H1 (cell line): ENCODE measurements at regions not wholly inside any gene's neighbourhood (a gene's known extent, or its start where the extent isn't known, plus 50 kb on each side); places are given as distances from the start of the nearest gene placed in this dataset.

Experiments used
- CTCF ChIA-PET: fragments of 300-600 bp; sonication (Branson Sonifier 250); formaldehyde crosslinking; loops from one replicate; lab custom pipeline; 2021; ENCODE audit not compliant: partially characterized antibody; lab: Charles Lee
- POLR2A ChIA-PET: fragments of 300-600 bp; sonication (Branson Sonifier 250); formaldehyde crosslinking; loops from one replicate; lab custom pipeline; 2021; ENCODE audit warnings: inconsistent platforms; ENCODE audit not compliant: partially characterized antibody; lab: Charles Lee
- DNase-seq, 2 experiments: peaks; one replicate each; pipeline versions ENCODE4 v3.0.0 to v3.0.0-alpha.2; 2010 to 2022; ENCODE audit warnings: low spot score in 2 of 2, low read depth in 1 of 2, mixed read lengths in 1 of 2
- FAIRE-seq: peaks from 2 replicates; lab custom pipeline; 2011; peaks lifted over from hg19 to GRCh38; lab: Jason Lieb, UNC
- H2AFZ ChIP-seq: 2 replicates; pipeline ENCODE4 v1.8.1; 2012; ENCODE audit warnings: low read length, inconsistent platforms
- H2AK5ac ChIP-seq: 2 replicates; pipeline ENCODE4 v1.6.1; 2013; ENCODE audit warnings: low read depth, low read length
- H2BK120ac ChIP-seq: replicated peaks from 2 replicates; pipeline ENCODE3; 2013; ENCODE audit warnings: low read depth, low read length, inconsistent platforms
- H2BK12ac ChIP-seq: 2 replicates; pipeline ENCODE4 v1.6.1; 2013; ENCODE audit warnings: low read depth, low read length
- H2BK15ac ChIP-seq: 2 replicates; pipeline ENCODE4 v1.6.1; 2013; ENCODE audit warnings: low read length
- H2BK20ac ChIP-seq: 2 replicates; pipeline ENCODE4 v1.6.1; 2013; ENCODE audit warnings: low read length
- H2BK5ac ChIP-seq: 2 replicates; pipeline ENCODE4 v1.6.1; 2013; ENCODE audit warnings: low read depth, low read length
- H3K14ac ChIP-seq: 2 replicates; pipeline ENCODE4 v1.6.1; 2013; ENCODE audit warnings: inconsistent platforms; ENCODE audit not compliant: insufficient read length
- H3K18ac ChIP-seq: 2 replicates; pipeline ENCODE4 v1.6.1; 2013; ENCODE audit warnings: low read length; ENCODE audit errors: extremely low read depth
- H3K23ac ChIP-seq: 2 replicates; pipeline ENCODE4 v1.6.1; 2013; ENCODE audit warnings: inconsistent platforms; ENCODE audit not compliant: insufficient read length
- H3K23me2 ChIP-seq: 2 replicates; pipeline ENCODE4 v1.6.1; 2013; ENCODE audit warnings: low read depth, low read length
- H3K27ac ChIP-seq: 2 replicates; pipeline ENCODE4 v1.6.1; 2011; ENCODE audit warnings: low read depth, low read length, inconsistent platforms
- H3K27me3 ChIP-seq, 4 experiments: replicated peaks in 1 of 4; 1 replicate in 1 of 4; 2 replicates in 3 of 4; pipeline versions ENCODE4 v1.6.1 to v1.8.1; 2011 to 2013; ENCODE audit warnings: low read length in 3 of 4, mild to moderate bottlenecking in 3 of 4, inconsistent platforms in 2 of 4, mixed read lengths in 2 of 4, moderate library complexity in 1 of 4; ENCODE audit not compliant: control insufficient read depth in 3 of 4, insufficient read depth in 3 of 4; ENCODE audit errors: extremely low read depth in 1 of 4
- H3K36me3 ChIP-seq, 4 experiments: 2 replicates each; pipeline versions ENCODE4 v1.6.1 to v1.8.1; 2011 to 2013; ENCODE audit warnings: mild to moderate bottlenecking in 4 of 4, low read length in 3 of 4, moderate library complexity in 2 of 4, control low read depth in 1 of 4, inconsistent platforms in 1 of 4; ENCODE audit not compliant: insufficient read depth in 4 of 4, control insufficient read depth in 2 of 4
- H3K4ac ChIP-seq: replicated peaks from 2 replicates; pipeline ENCODE3; 2013; ENCODE audit warnings: low read length, low read depth, mixed read lengths, inconsistent platforms; ENCODE audit not compliant: insufficient read length
- H3K4me1 ChIP-seq, 4 experiments: replicated peaks in 1 of 4; 1 replicate in 1 of 4; 2 replicates in 3 of 4; pipeline versions ENCODE4 v1.6.1 to v1.8.1; 2011 to 2013; ENCODE audit warnings: low read length in 3 of 4, inconsistent platforms in 2 of 4, mixed read lengths in 1 of 4; ENCODE audit not compliant: insufficient read depth in 4 of 4, control insufficient read depth in 3 of 4
- H3K4me2 ChIP-seq, 2 experiments: 2 replicates each; pipeline versions ENCODE4 v1.6.1 to v1.8.1; 2011 to 2013; ENCODE audit warnings: low read depth in 2 of 2, low read length in 2 of 2, control low read depth in 1 of 2, inconsistent platforms in 1 of 2, mild to moderate bottlenecking in 1 of 2; ENCODE audit not compliant: insufficient read depth in 1 of 2
- H3K4me3 ChIP-seq, 4 experiments: fragments of 200-600, 300-600 bp in 1 of 4; sonication (generic), shearing (Covaris generic), sonication (Bioruptor Twin) in 1 of 4; 2 replicates each; pipeline versions ENCODE4 v1.5.1 to v1.8.1; 2011 to 2016; ENCODE audit warnings: low read length in 4 of 4, low read depth in 3 of 4, control low read depth in 2 of 4, inconsistent platforms in 2 of 4, mild to moderate bottlenecking in 2 of 4, mixed read lengths in 1 of 4, moderate library complexity in 1 of 4; ENCODE audit not compliant: insufficient read depth in 2 of 4; ENCODE audit errors: extremely low read depth in 1 of 4
- H3K56ac ChIP-seq: replicated peaks from 2 replicates; pipeline ENCODE3; 2013; ENCODE audit warnings: low read depth, mild to moderate bottlenecking, mixed read lengths, low read length, inconsistent platforms; ENCODE audit not compliant: insufficient read length
- H3K79me1 ChIP-seq: 2 replicates; pipeline ENCODE4 v1.6.1; 2013; ENCODE audit warnings: low read depth, low read length, control low read depth
- H3K79me2 ChIP-seq, 2 experiments: 2 replicates each; pipeline versions ENCODE4 v1.6.1 to v1.8.1; 2012 to 2013; ENCODE audit warnings: low read length in 2 of 2, mild to moderate bottlenecking in 2 of 2, inconsistent platforms in 1 of 2; ENCODE audit not compliant: insufficient read depth in 2 of 2, control insufficient read depth in 1 of 2
- H3K9ac ChIP-seq, 4 experiments: replicated peaks in 1 of 4; 1 replicate in 1 of 4; 2 replicates in 3 of 4; pipeline versions ENCODE4 v1.6.1 to v1.8.1; 2011 to 2013; ENCODE audit warnings: low read depth in 3 of 4, low read length in 3 of 4, control low read depth in 2 of 4, mild to moderate bottlenecking in 2 of 4, moderate library complexity in 2 of 4, inconsistent platforms in 1 of 4; ENCODE audit errors: extremely low read depth in 1 of 4
- H3K9me3 ChIP-seq, 2 experiments: 2 replicates each; pipeline versions ENCODE4 v1.6.1 to v1.8.1; 2012 to 2013; ENCODE audit warnings: mild to moderate bottlenecking in 2 of 2, moderate library complexity in 2 of 2, control low read depth in 1 of 2, inconsistent platforms in 1 of 2, low read depth in 1 of 2, low read length in 1 of 2, mixed read lengths in 1 of 2; ENCODE audit not compliant: insufficient read depth in 2 of 2
- H4K20me1 ChIP-seq, 2 experiments: replicated peaks in 1 of 2; 2 replicates each; pipeline versions ENCODE3 to v1.8.1; 2011 to 2013; ENCODE audit warnings: inconsistent platforms in 2 of 2, low read length in 2 of 2, mild to moderate bottlenecking in 1 of 2; ENCODE audit not compliant: insufficient read depth in 2 of 2, control insufficient read depth in 1 of 2
- H4K5ac ChIP-seq: 2 replicates; pipeline ENCODE4 v1.6.1; 2013; ENCODE audit warnings: low read length, low read depth, mixed read lengths, inconsistent platforms; ENCODE audit not compliant: insufficient read length
- H4K8ac ChIP-seq: 2 replicates; pipeline ENCODE4 v1.8.0; 2013; ENCODE audit warnings: mild to moderate bottlenecking, moderate library complexity, low read length, inconsistent platforms; ENCODE audit not compliant: insufficient read depth; ENCODE audit errors: extremely low read depth
- H4K91ac ChIP-seq: replicated peaks from 2 replicates; pipeline ENCODE3; 2013; ENCODE audit warnings: low read length, mixed read lengths, inconsistent platforms; ENCODE audit not compliant: insufficient read length
- ATF3 ChIP-seq: IDR thresholded peaks from 2 replicates; pipeline ENCODE4 v1.6.1; 2011; ENCODE audit warnings: low read depth, mild to moderate bottlenecking, low read length; ENCODE audit not compliant: insufficient read depth
- BCL11A ChIP-seq, 2 experiments: IDR thresholded peaks; one replicate each; pipeline ENCODE4 v1.6.1; 2011; ENCODE audit warnings: low read depth in 2 of 2, low read length in 2 of 2, mild to moderate bottlenecking in 2 of 2
- HDAC6 ChIP-seq: IDR thresholded peaks from one replicate; pipeline ENCODE4 v1.7.1; 2012; ENCODE audit warnings: low read depth, mild to moderate bottlenecking, inconsistent platforms, low read length, moderate library complexity
- KDM4A ChIP-seq: IDR thresholded peaks from one replicate; pipeline ENCODE4 v1.7.1; 2012; ENCODE audit warnings: low read depth, mild to moderate bottlenecking, moderate library complexity, low read length, inconsistent platforms; ENCODE audit not compliant: severe bottlenecking
- NANOG ChIP-seq: IDR thresholded peaks from 2 replicates; pipeline ENCODE4 v1.6.1; 2011; ENCODE audit warnings: low read length, low read depth, mild to moderate bottlenecking, inconsistent platforms; ENCODE audit not compliant: insufficient read depth, poor library complexity, severe bottlenecking
- POLR2A ChIP-seq, 2 experiments: IDR thresholded peaks; 1 replicate in 1 of 2; 2 replicates in 1 of 2; pipeline ENCODE4 v1.6.1; 2011; ENCODE audit warnings: low read depth in 2 of 2, low read length in 2 of 2, mild to moderate bottlenecking in 2 of 2; ENCODE audit errors: control extremely low read depth in 1 of 2
- RAD21 ChIP-seq, 2 experiments: IDR thresholded peaks in 1 of 2; conservative IDR thresholded peaks in 1 of 2; 2 replicates each; pipeline ENCODE4 v1.6.1; 2011; ENCODE audit warnings: low read depth in 2 of 2, low read length in 2 of 2, improper control_type of control experiment in 1 of 2, inconsistent platforms in 1 of 2, mild to moderate bottlenecking in 1 of 2, moderate library complexity in 1 of 2
- RBBP5 ChIP-seq: IDR thresholded peaks from 2 replicates; pipeline ENCODE4 v1.7.1; 2012; ENCODE audit warnings: low read depth, mild to moderate bottlenecking, inconsistent platforms, low read length, moderate library complexity, borderline replicate concordance
- WGBS, 2 experiments: shearing (Covaris generic) in 1 of 2; methylation state at CpG; one replicate each; pipeline versions ENCODE4 v1.1.6 to v1.1.7; 2013 to 2015; ENCODE audit warnings: low lambda C conversion rate in 2 of 2, mixed read lengths in 2 of 2, inconsistent platforms in 1 of 2, low coverage in 1 of 2, missing lambda C conversion rate in 1 of 2; ENCODE audit not compliant: insufficient replicate concordance in 2 of 2, insufficient coverage in 1 of 2, insufficient read length in 1 of 2; ENCODE audit errors: extremely low coverage in 1 of 2, missing lambda C conversion rate in 1 of 2; 5-methylcytosine and 5-hydroxymethylcytosine counted together
- TF ChIP-seq, protein P1 (sequence below): IDR thresholded peaks from 2 replicates; pipeline ENCODE4 v1.6.1; 2011; ENCODE audit warnings: low read length, improper control_type of control experiment
- TF ChIP-seq, protein P2 (sequence below), 3 experiments: IDR thresholded peaks; 1 replicate in 2 of 3; 2 replicates in 1 of 3; pipeline versions ENCODE4 v1.5.1 to v1.6.1; 2011; ENCODE audit warnings: low read length in 3 of 3, mild to moderate bottlenecking in 3 of 3, inconsistent platforms in 2 of 3, low read depth in 1 of 3, moderate library complexity in 1 of 3; ENCODE audit not compliant: insufficient read depth in 1 of 3; ENCODE audit errors: control extremely low read depth in 1 of 3

DNA sequence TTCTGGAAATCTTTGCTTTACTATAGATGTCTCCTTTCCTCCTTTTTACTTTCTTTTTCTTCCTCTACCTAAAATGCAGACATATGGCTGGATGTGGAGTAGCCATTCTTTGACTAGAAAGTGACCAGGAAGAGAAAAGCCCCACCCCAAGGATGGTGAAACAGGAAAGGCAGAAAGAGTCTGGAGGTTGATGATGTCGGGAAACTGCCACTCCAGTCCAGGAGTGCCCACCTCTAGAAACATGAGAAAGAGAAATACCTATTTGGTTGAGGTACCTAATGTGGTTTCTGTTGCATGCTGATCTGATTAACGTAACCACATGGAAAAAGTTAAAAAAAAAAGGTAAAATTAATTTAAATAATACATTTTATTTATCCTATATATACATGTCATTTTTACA lies 55.2 kb upstream of the SSR3 start:
- H3K36me3 ChIP-seq = no peaks in the 10 kb centered on the region
- no peak overlapping the region for H3K18ac ChIP-seq
- H2AK5ac ChIP-seq = no peak overlapping the region
- no peak overlapping the region for H2BK5ac ChIP-seq
- H3K27me3 ChIP-seq = no peaks in the 10 kb centered on the region
- no peaks in the 10 kb centered on the region for H3K79me2 ChIP-seq
- FAIRE-seq (no peak), DNase-seq (no peak)
- H3K4me1 ChIP-seq = peaks cover 0 to 6% (median 2%) of the 10 kb centered on the region in 4 experiments; a peak in 3 of 7 replicates
- no peaks in the 10 kb centered on the region for H3K9me3 ChIP-seq
- no peak overlapping the region for H4K8ac ChIP-seq
- H2BK20ac ChIP-seq = no peak overlapping the region
- H3K23me2 ChIP-seq = peaks cover 8% of the 10 kb centered on the region
- no peak overlapping the region; the same call in 1 of the 2 replicates for H2AFZ ChIP-seq
- POLR2A ChIA-PET = no interaction called here
- 93% methylated on average over 2 of the region's 2 CpGs; no CpG with 5 or more reads in 1 of the 2 experiments for WGBS, 2 experiments
- no peak overlapping the region for H3K56ac ChIP-seq
- no peak overlapping the region for H4K5ac ChIP-seq
- no peak overlapping the region for H2BK15ac ChIP-seq
- H3K4me3 ChIP-seq = no peak overlapping the region
- CTCF ChIA-PET = no interaction called here
- H3K4ac ChIP-seq = no peak overlapping the region
- no peak overlapping the region for H3K4me2 ChIP-seq
- no peak overlapping the region for H3K27ac ChIP-seq
- H3K23ac ChIP-seq = no peak overlapping the region
- H3K79me1 ChIP-seq = no peaks in the 10 kb centered on the region
- H3K14ac ChIP-seq = no peak overlapping the region
- no peak overlapping the region for H2BK120ac ChIP-seq
- H3K9ac ChIP-seq = no peak overlapping the region
- H4K91ac ChIP-seq = no peak overlapping the region
- no peak overlapping the region for H2BK12ac ChIP-seq
- no peaks in the 10 kb centered on the region for H4K20me1 ChIP-seq
- no peak for TF ChIP-seq ATF3
- TF ChIP-seq NANOG = no peak
- no peak for TF ChIP-seq HDAC6
- TF ChIP-seq BCL11A (IDR thresholded peaks at IDR 0.05; ENCODE audit: low read depth in 2 of 2, low read length in 2 of 2) = no peak
- TF ChIP-seq KDM4A = no peak
- TF ChIP-seq RAD21 (IDR thresholded peaks at IDR 0.05 in 1 of 2, conservative IDR thresholded peaks at IDR 0.05 in 1 of 2; ENCODE audit: low read depth in 2 of 2, low read length in 2 of 2) = no peak
- TF ChIP-seq RBBP5 = no peak
- TF ChIP-seq POLR2A (IDR thresholded peaks at IDR 0.05; ENCODE audit: control extremely low read depth in 1 of 2, low read depth in 2 of 2, low read length in 2 of 2) = no peak
- TF ChIP-seq, protein P1, sequence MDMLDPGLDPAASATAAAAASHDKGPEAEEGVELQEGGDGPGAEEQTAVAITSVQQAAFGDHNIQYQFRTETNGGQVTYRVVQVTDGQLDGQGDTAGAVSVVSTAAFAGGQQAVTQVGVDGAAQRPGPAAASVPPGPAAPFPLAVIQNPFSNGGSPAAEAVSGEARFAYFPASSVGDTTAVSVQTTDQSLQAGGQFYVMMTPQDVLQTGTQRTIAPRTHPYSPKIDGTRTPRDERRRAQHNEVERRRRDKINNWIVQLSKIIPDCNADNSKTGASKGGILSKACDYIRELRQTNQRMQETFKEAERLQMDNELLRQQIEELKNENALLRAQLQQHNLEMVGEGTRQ = no peak
- TF ChIP-seq, protein P2, sequence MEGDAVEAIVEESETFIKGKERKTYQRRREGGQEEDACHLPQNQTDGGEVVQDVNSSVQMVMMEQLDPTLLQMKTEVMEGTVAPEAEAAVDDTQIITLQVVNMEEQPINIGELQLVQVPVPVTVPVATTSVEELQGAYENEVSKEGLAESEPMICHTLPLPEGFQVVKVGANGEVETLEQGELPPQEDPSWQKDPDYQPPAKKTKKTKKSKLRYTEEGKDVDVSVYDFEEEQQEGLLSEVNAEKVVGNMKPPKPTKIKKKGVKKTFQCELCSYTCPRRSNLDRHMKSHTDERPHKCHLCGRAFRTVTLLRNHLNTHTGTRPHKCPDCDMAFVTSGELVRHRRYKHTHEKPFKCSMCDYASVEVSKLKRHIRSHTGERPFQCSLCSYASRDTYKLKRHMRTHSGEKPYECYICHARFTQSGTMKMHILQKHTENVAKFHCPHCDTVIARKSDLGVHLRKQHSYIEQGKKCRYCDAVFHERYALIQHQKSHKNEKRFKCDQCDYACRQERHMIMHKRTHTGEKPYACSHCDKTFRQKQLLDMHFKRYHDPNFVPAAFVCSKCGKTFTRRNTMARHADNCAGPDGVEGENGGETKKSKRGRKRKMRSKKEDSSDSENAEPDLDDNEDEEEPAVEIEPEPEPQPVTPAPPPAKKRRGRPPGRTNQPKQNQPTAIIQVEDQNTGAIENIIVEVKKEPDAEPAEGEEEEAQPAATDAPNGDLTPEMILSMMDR (IDR thresholded peaks at IDR 0.05; ENCODE audit: control extremely low read depth in 1 of 3, insufficient read depth in 1 of 3, low read depth in 1 of 3, low read length in 3 of 3) = no peak
